GM12873 (cell line): ENCODE measurements at regions not wholly inside any gene's neighbourhood (a gene's known extent, or its start where the extent isn't known, plus 50 kb on each side); places are given as distances from the start of the nearest gene placed in this dataset.

Experiments used
- CTCF ChIP-seq: IDR thresholded peaks from 2 replicates; pipeline ENCODE4 v1.5.1; 2012; ENCODE audit warnings: low read depth, mild to moderate bottlenecking, moderate library complexity, low read length, control low read depth; ENCODE audit not compliant: insufficient read depth; ENCODE audit errors: missing control alignments

- TF ChIP-seq CTCF, result no peak
Observed at GRCh38 chr6:751765-752164, 58.8 kb upstream of the EXOC2 start.

- TF ChIP-seq CTCF, result no peak
Observed at GRCh38 chr6:747921-748320, 55.0 kb upstream of the EXOC2 start.

GRCh38 chr6:747028-747427 is 54.1 kb upstream of the EXOC2 start:
- TF ChIP-seq CTCF, result no peak

GRCh38 chr6:744666-745353 is 51.9 kb upstream of the EXOC2 start:
- TF ChIP-seq CTCF, result no peak

GRCh38 chr6:743320-744096 is 50.6 kb upstream of the EXOC2 start:
- no peak for TF ChIP-seq CTCF
